CD14-positive monocyte (primary cell): ENCODE measurements at regions not wholly inside any gene's neighbourhood (a gene's known extent, or its start where the extent isn't known, plus 50 kb on each side); places are given as distances from the start of the nearest gene placed in this dataset.

Experiments used
- DNase-seq, 3 donors: peaks; one replicate each; pipeline ENCODE4 v3.0.0-alpha.2; 2011 to 2022
- H2AFZ ChIP-seq: 2 replicates; pipeline ENCODE4 v1.6.0; 2012; ENCODE audit warnings: mild to moderate bottlenecking, low read depth, low read length, inconsistent platforms; ENCODE audit not compliant: insufficient read depth, poor library complexity, severe bottlenecking
- H3K27ac ChIP-seq, 2 donors: 1 replicate in 1 of 2; 2 replicates in 1 of 2; pipeline ENCODE4 v1.5.1; 2012 to 2013; ENCODE audit warnings: low read length in 2 of 2, control low read depth in 1 of 2, inconsistent platforms in 1 of 2, low read depth in 1 of 2, mild to moderate bottlenecking in 1 of 2
- H3K27me3 ChIP-seq, 2 donors: one replicate each; pipeline versions ENCODE4 v1.6.0 to v1.6.1; 2011 to 2013; ENCODE audit warnings: low read length in 2 of 2; ENCODE audit not compliant: control insufficient read depth in 2 of 2, insufficient read depth in 2 of 2
- H3K36me3 ChIP-seq, 2 donors: replicated peaks in 1 of 2; 1 replicate in 1 of 2; 2 replicates in 1 of 2; pipeline versions ENCODE4 v1.5.1 to v1.6.1; 2012 to 2013; ENCODE audit warnings: low read length in 2 of 2, control low read depth in 1 of 2, inconsistent platforms in 1 of 2, mild to moderate bottlenecking in 1 of 2; ENCODE audit not compliant: insufficient read depth in 2 of 2, control insufficient read depth in 1 of 2
- H3K4me1 ChIP-seq, 2 donors: 1 replicate in 1 of 2; 2 replicates in 1 of 2; pipeline versions ENCODE4 v1.5.1 to v1.6.1; 2012 to 2013; ENCODE audit warnings: low read length in 2 of 2, control low read depth in 1 of 2, inconsistent platforms in 1 of 2, mild to moderate bottlenecking in 1 of 2, moderate library complexity in 1 of 2; ENCODE audit not compliant: insufficient read depth in 2 of 2, control insufficient read depth in 1 of 2
- H3K4me2 ChIP-seq: replicated peaks from 2 replicates; pipeline ENCODE3; 2012; ENCODE audit warnings: low read length, moderate library complexity, mild to moderate bottlenecking; ENCODE audit not compliant: poor library complexity, severe bottlenecking; ENCODE audit errors: extremely low read depth
- H3K4me3 ChIP-seq, 3 experiments: fragments of 200-600 bp in 1 of 3; sonication (generic) in 1 of 3; replicated peaks in 1 of 3; 1 replicate in 2 of 3; 2 replicates in 1 of 3; pipeline ENCODE4 v1.5.1; 2011 to 2013; ENCODE audit warnings: low read length in 3 of 3, mild to moderate bottlenecking in 3 of 3, control low read depth in 2 of 3, low read depth in 2 of 3, inconsistent platforms in 1 of 3, moderate library complexity in 1 of 3
- H3K79me2 ChIP-seq: 2 replicates; pipeline ENCODE4 v1.6.0; 2012; ENCODE audit warnings: mild to moderate bottlenecking, control low read depth, inconsistent platforms, low read length, moderate library complexity; ENCODE audit not compliant: insufficient read depth
- H3K9ac ChIP-seq: 2 replicates; pipeline ENCODE4 v1.6.0; 2017; ENCODE audit warnings: low read length, mild to moderate bottlenecking; ENCODE audit not compliant: insufficient read depth, poor library complexity, severe bottlenecking
- H3K9me3 ChIP-seq, 2 donors: replicated peaks in 1 of 2; 1 replicate in 1 of 2; 2 replicates in 1 of 2; pipeline versions ENCODE4 v1.5.1 to v1.6.1; 2012 to 2013; ENCODE audit warnings: low read length in 2 of 2, control low read depth in 1 of 2; ENCODE audit not compliant: control insufficient read depth in 1 of 2, insufficient read depth in 1 of 2
- H4K20me1 ChIP-seq: 2 replicates; pipeline ENCODE4 v1.6.0; 2012; ENCODE audit warnings: mild to moderate bottlenecking, low read length, control low read depth, moderate library complexity; ENCODE audit not compliant: insufficient read depth
- H3K27ac Mint-ChIP-seq, 7 donors: one replicate each; pipeline ENCODE4 v1.8.0; 2020; ENCODE audit warnings: mild to moderate bottlenecking in 7 of 7, mixed read lengths in 7 of 7, moderate library complexity in 6 of 7, inconsistent platforms in 2 of 7
- H3K27me3 Mint-ChIP-seq, 3 donors: one replicate each; pipeline ENCODE4 v1.8.0; 2021 to 2022; ENCODE audit warnings: low read depth in 3 of 3, mild to moderate bottlenecking in 3 of 3, mixed read lengths in 3 of 3, moderate library complexity in 3 of 3, inconsistent platforms in 1 of 3
- H3K36me3 Mint-ChIP-seq, 2 donors: one replicate each; pipeline ENCODE4 v1.8.0; 2020; ENCODE audit warnings: mixed read lengths in 2 of 2, inconsistent platforms in 1 of 2, mild to moderate bottlenecking in 1 of 2
- H3K4me1 Mint-ChIP-seq: one replicate; pipeline ENCODE4 v1.8.0; 2020; ENCODE audit warnings: mild to moderate bottlenecking, mixed read lengths
- H3K4me3 Mint-ChIP-seq, 2 donors: one replicate each; pipeline ENCODE4 v1.8.0; 2020; ENCODE audit warnings: mild to moderate bottlenecking in 2 of 2, mixed read lengths in 2 of 2, moderate library complexity in 1 of 2
- H3K9me3 Mint-ChIP-seq, 7 donors: one replicate each; pipeline ENCODE4 v1.8.0; 2020 to 2022; ENCODE audit warnings: mixed read lengths in 7 of 7, mild to moderate bottlenecking in 6 of 7, moderate library complexity in 6 of 7, inconsistent platforms in 2 of 7
- CTCF ChIP-seq: fragments of 200-600 bp; IDR thresholded peaks from one replicate; pipeline ENCODE4 v1.8.0; 2022; ENCODE audit warnings: antibody characterized with exemption, mild to moderate bottlenecking
- WGBS: methylation state at CpG from one replicate; pipeline ENCODE4 v1.1.5; 2013; ENCODE audit warnings: missing lambda C conversion rate; ENCODE audit not compliant: insufficient coverage; 5-methylcytosine and 5-hydroxymethylcytosine counted together
- intact Hi-C, 2 donors: fragments of 100-400 bp; cut with micrococcal nuclease; formaldehyde crosslinking; loops; one replicate each; pipeline versions ENCODE4 v1.15.0 to v1.15.1; 2023

GRCh38 chr21:16863908-16864307 lies 648.9 kb upstream of the CXADR start:
- no CpG with 5 or more reads among the region's 4 CpGs for WGBS
- Mint-ChIP-seq H3K9me3 (peaks cover 0 to 8% (median 6%) of the 10 kb centered on the region in 7 donors), H3K36me3 (no peaks in the 10 kb centered on the region), H3K27ac (no peak overlapping the region), H3K4me3 (no peak overlapping the region), H3K27me3 (peaks cover 0 to 2% (median 0%) of the 10 kb centered on the region in 3 donors), H3K4me1 (no peaks in the 10 kb centered on the region)
- Histone ChIP-seq H2AFZ (no peak overlapping the region), H3K27ac (no peak overlapping the region), H3K4me1 (no peaks in the 10 kb centered on the region), H3K9ac (no peak overlapping the region), H3K27me3 (no peaks in the 10 kb centered on the region), H3K79me2 (no peaks in the 10 kb centered on the region), H3K36me3 (no peaks in the 10 kb centered on the region), H3K9me3 (peaks cover 3 to 5% of the 10 kb centered on the region in 2 donors), H4K20me1 (no peaks in the 10 kb centered on the region), H3K4me2 (no peak overlapping the region), H3K4me3 (no peak overlapping the region)
- no peak for TF ChIP-seq CTCF
- no peak for DNase-seq
- intact Hi-C loops, result no loop called here

GRCh38 chr21:16865632-16866031 lies 647.2 kb upstream of the CXADR start:
- no peak overlapping the region for H2AFZ ChIP-seq
- TF ChIP-seq CTCF, result no peak
- no peak overlapping the region for H3K27ac ChIP-seq
- H3K27me3 ChIP-seq, result no peaks in the 10 kb centered on the region
- H3K9me3 ChIP-seq, result no peaks in the 10 kb centered on the region
- no peak overlapping the region for H3K4me2 ChIP-seq
- H3K4me1 ChIP-seq, result no peaks in the 10 kb centered on the region
- H4K20me1 ChIP-seq, result no peaks in the 10 kb centered on the region
- no peaks in the 10 kb centered on the region for H3K36me3 Mint-ChIP-seq
- H3K36me3 ChIP-seq, result no peaks in the 10 kb centered on the region
- no peak overlapping the region for H3K27ac Mint-ChIP-seq
- intact Hi-C loops, result no loop called here
- H3K27me3 Mint-ChIP-seq, result no peaks in the 10 kb centered on the region
- no peak overlapping the region for H3K4me3 ChIP-seq
- DNase-seq, result no peak
- H3K4me1 Mint-ChIP-seq, result peaks cover 4% of the 10 kb centered on the region
- H3K4me3 Mint-ChIP-seq, result no peak overlapping the region
- H3K9ac ChIP-seq, result no peak overlapping the region
- H3K9me3 Mint-ChIP-seq, result peaks cover 0 to 6% (median 3%) of the 10 kb centered on the region in 7 donors
- H3K79me2 ChIP-seq, result no peaks in the 10 kb centered on the region
